NT2/D1 (cell line): ENCODE measurements at regions not wholly inside any gene's neighbourhood (a gene's known extent, or its start where the extent isn't known, plus 50 kb on each side); places are given as distances from the start of the nearest gene placed in this dataset.
A peak's percentile ranks its signal among the peaks of the same experiment; 100 is the strongest.

Experiments used
- DNase-seq: peaks from one replicate; pipeline ENCODE4 v3.0.0-alpha.2; 2011; ENCODE audit warnings: low read depth, low spot score
- H3K27me3 ChIP-seq: 2 replicates; pipeline ENCODE4 v1.6.0; 2011; ENCODE audit warnings: mild to moderate bottlenecking; ENCODE audit not compliant: insufficient read length, insufficient read depth
- H3K36me3 ChIP-seq: 2 replicates; pipeline ENCODE4 v1.6.1; 2011; ENCODE audit warnings: mild to moderate bottlenecking, low read length, mixed read lengths; ENCODE audit not compliant: insufficient read depth, insufficient read length
- H3K4me1 ChIP-seq: 2 replicates; pipeline ENCODE4 v1.5.1; 2011; ENCODE audit not compliant: insufficient read depth, insufficient read length
- H3K4me3 ChIP-seq: 2 replicates; pipeline ENCODE4 v1.5.1; 2011; ENCODE audit warnings: low read depth; ENCODE audit not compliant: insufficient read length
- H3K9ac ChIP-seq: 2 replicates; pipeline ENCODE4 v1.6.0; 2011; ENCODE audit warnings: low read depth; ENCODE audit not compliant: insufficient read length
- H3K9me3 ChIP-seq: 2 replicates; pipeline ENCODE4 v1.5.1; 2011; ENCODE audit warnings: mild to moderate bottlenecking, low read length; ENCODE audit not compliant: insufficient read depth
- SUZ12 ChIP-seq: IDR thresholded peaks from 2 replicates; pipeline ENCODE4 v1.6.1; 2011; ENCODE audit not compliant: insufficient read length, insufficient read depth; ENCODE audit errors: extremely low read depth
- YY1 ChIP-seq: IDR thresholded peaks from 2 replicates; pipeline ENCODE4 v1.6.1; 2011; ENCODE audit not compliant: insufficient read length, insufficient read depth
- ZNF274 ChIP-seq: IDR thresholded peaks from 2 replicates; pipeline ENCODE4 v1.6.1; 2011; ENCODE audit warnings: mild to moderate bottlenecking, low read depth, low read length

- no peak for DNase-seq
- no peaks in the 10 kb centered on the region for H3K36me3 ChIP-seq
- H3K27me3 ChIP-seq, result no peaks in the 10 kb centered on the region
- no peak overlapping the region for H3K9ac ChIP-seq
- TF ChIP-seq YY1, result no peak
- TF ChIP-seq ZNF274, result no peak
- TF ChIP-seq SUZ12, result no peak
- H3K9me3 ChIP-seq, result peaks cover 4% of the 10 kb centered on the region; the same call in 1 of the 2 replicates
- no peak overlapping the region for H3K4me3 ChIP-seq
- H3K4me1 ChIP-seq, result no peaks in the 10 kb centered on the region
These were observed 105.4 kb upstream of the LCLAT1 start for GRCh38 chr2:30341500-30342267.

- Histone ChIP-seq H3K4me1 (no peaks in the 10 kb centered on the region), H3K9ac (peak overlapping the region; percentile 1), H3K36me3 (no peaks in the 10 kb centered on the region), H3K27me3 (no peaks in the 10 kb centered on the region), H3K9me3 (peaks cover 4% of the 10 kb centered on the region; the same call in 1 of the 2 replicates), H3K4me3 (peak overlapping the region; percentile 0)
- TF ChIP-seq SUZ12, result no peak
- no peak for TF ChIP-seq ZNF274
- no peak for DNase-seq
These were observed 100.4 kb upstream of the LCLAT1 start for GRCh38 chr2:30346471-30347169.

GRCh38 chr2:30348825-30349224 lies 98.2 kb upstream of the LCLAT1 start:
- Histone ChIP-seq H3K27me3 (no peaks in the 10 kb centered on the region), H3K4me3 (no peak overlapping the region), H3K9me3 (0 out of 2 replicates have a peak, but pooled peaks cover 3% of the 10 kb centered on the region), H3K9ac (no peak overlapping the region), H3K36me3 (no peaks in the 10 kb centered on the region), H3K4me1 (no peaks in the 10 kb centered on the region)
- no peak for DNase-seq
- TF ChIP-seq ZNF274 (no peak), YY1 (no peak), SUZ12 (no peak)

GRCh38 chr2:30349691-30350090 lies 97.4 kb upstream of the LCLAT1 start:
- no peaks in the 10 kb centered on the region for H3K36me3 ChIP-seq
- no peaks in the 10 kb centered on the region for H3K4me1 ChIP-seq
- no peaks in the 10 kb centered on the region for H3K27me3 ChIP-seq
- H3K9ac ChIP-seq, result no peak overlapping the region
- H3K9me3 ChIP-seq, result no peaks in the 10 kb centered on the region
- DNase-seq, result no peak
- TF ChIP-seq ZNF274 (no peak), SUZ12 (no peak), YY1 (no peak)
- no peak overlapping the region for H3K4me3 ChIP-seq

GRCh38 chr2:30351116-30351515 lies 95.9 kb upstream of the LCLAT1 start:
- TF ChIP-seq YY1, result no peak
- no peak for TF ChIP-seq SUZ12
- TF ChIP-seq ZNF274, result no peak
- H3K9me3 ChIP-seq, result no peaks in the 10 kb centered on the region

GRCh38 chr2:30351949-30352348 lies 95.1 kb upstream of the LCLAT1 start:
- Histone ChIP-seq H3K4me3 (no peak overlapping the region), H3K36me3 (no peaks in the 10 kb centered on the region), H3K27me3 (no peaks in the 10 kb centered on the region), H3K4me1 (no peaks in the 10 kb centered on the region), H3K9ac (no peak overlapping the region), H3K9me3 (no peaks in the 10 kb centered on the region)
- DNase-seq, result no peak
- TF ChIP-seq YY1, result no peak
- no peak for TF ChIP-seq ZNF274

More at GRCh38 chr2:30351116-30351515, 95.9 kb upstream of the LCLAT1 start:
- no peak overlapping the region for H3K9ac ChIP-seq
- no peak overlapping the region for H3K4me3 ChIP-seq
- H3K27me3 ChIP-seq, result no peaks in the 10 kb centered on the region
- DNase-seq, result no peak
- no peaks in the 10 kb centered on the region for H3K36me3 ChIP-seq
- no peaks in the 10 kb centered on the region for H3K4me1 ChIP-seq

GRCh38 chr2:30354150-30354549 lies 92.9 kb upstream of the LCLAT1 start:
- Histone ChIP-seq H3K4me1 (no peaks in the 10 kb centered on the region), H3K4me3 (no peak overlapping the region), H3K9me3 (no peaks in the 10 kb centered on the region), H3K27me3 (no peaks in the 10 kb centered on the region), H3K9ac (no peak overlapping the region), H3K36me3 (no peaks in the 10 kb centered on the region)
- TF ChIP-seq YY1, result no peak
- TF ChIP-seq ZNF274, result no peak
- TF ChIP-seq SUZ12, result no peak
- DNase-seq, result no peak
